ENCODE measurements at regions not wholly inside any gene's neighbourhood (a gene's known extent, or its start where the extent isn't known, plus 50 kb on each side); places are given as distances from the start of the nearest gene placed in this dataset.

DNA sequence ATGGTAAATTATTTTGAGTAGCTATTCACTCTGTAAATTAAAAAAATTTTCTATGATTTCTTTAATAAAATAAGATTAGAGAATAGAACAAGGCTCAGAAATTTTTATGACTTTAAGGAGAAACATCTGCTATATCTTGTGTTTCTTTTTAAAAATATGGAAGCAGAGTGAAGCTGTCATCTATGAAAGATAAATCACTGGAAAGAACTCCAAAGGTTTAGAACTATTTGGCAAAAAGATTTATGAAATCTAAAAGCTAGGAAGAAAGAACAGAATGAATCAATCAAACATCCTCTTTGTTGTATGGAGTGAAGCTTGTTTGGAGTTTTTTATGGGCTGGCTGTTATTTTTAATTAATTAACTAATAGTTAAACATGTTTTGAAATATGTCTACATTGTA lies 89.8 kb upstream of the ACTBL2 start:
- Histone ChIP-seq H3K4me3 (no peak overlapping the region), H3K27ac (no peak overlapping the region), H3K9me3 (no peaks in the 10 kb centered on the region), H3K4me1 (peaks cover 0 to 3% (median 0%) of the 10 kb centered on the region in 12 donors), H3K27me3 (no peaks in the 10 kb centered on the region), H3K36me3 (no peaks in the 10 kb centered on the region)
- TF ChIP-seq POLR2A (IDR thresholded peaks at IDR 0.05), result no peak
- TF ChIP-seq, protein P1, sequence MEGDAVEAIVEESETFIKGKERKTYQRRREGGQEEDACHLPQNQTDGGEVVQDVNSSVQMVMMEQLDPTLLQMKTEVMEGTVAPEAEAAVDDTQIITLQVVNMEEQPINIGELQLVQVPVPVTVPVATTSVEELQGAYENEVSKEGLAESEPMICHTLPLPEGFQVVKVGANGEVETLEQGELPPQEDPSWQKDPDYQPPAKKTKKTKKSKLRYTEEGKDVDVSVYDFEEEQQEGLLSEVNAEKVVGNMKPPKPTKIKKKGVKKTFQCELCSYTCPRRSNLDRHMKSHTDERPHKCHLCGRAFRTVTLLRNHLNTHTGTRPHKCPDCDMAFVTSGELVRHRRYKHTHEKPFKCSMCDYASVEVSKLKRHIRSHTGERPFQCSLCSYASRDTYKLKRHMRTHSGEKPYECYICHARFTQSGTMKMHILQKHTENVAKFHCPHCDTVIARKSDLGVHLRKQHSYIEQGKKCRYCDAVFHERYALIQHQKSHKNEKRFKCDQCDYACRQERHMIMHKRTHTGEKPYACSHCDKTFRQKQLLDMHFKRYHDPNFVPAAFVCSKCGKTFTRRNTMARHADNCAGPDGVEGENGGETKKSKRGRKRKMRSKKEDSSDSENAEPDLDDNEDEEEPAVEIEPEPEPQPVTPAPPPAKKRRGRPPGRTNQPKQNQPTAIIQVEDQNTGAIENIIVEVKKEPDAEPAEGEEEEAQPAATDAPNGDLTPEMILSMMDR (IDR thresholded peaks at IDR 0.05), result no peak
- no peak for DNase-seq
- no peak for ATAC-seq
- intact Hi-C loops (cut with DNase I), result no loop called here

DNA sequence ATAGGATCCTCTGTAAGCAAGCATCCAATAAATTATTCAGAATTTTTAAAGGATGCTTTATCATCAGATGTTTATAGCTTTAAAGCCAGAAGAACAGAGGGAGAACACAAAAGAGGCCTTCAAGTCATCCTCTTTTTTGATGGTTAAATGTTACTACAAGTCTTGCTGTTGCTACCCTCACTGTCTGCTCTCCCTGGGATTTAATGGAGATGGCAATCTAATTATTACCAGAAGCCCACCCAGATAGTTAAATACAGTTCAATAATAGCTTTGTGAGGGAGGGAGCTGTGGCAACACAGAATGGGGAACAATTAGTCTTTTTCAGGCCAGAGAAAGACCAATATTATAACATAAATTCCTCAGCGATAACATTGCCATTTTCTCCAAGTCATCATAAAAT lies 87.0 kb upstream of the ACTBL2 start:
- Histone ChIP-seq H3K27me3 (no peaks in the 10 kb centered on the region), H3K36me3 (no peaks in the 10 kb centered on the region), H3K9me3 (no peaks in the 10 kb centered on the region), H3K27ac (no peak overlapping the region), H3K4me1 (peaks cover 0 to 3% (median 0%) of the 10 kb centered on the region in 12 donors), H3K4me3 (no peak overlapping the region)
- TF ChIP-seq, protein P1 (IDR thresholded peaks at IDR 0.05), result no peak
- no peak for TF ChIP-seq POLR2A (IDR thresholded peaks at IDR 0.05)
- ATAC-seq (no peak), DNase-seq (no peak)
- WGBS, 4 donors, result 38 to 91% (median 67%) methylated on average over 1 of the region's 1 CpG
- intact Hi-C loops (cut with DNase I), result no loop called here

DNA sequence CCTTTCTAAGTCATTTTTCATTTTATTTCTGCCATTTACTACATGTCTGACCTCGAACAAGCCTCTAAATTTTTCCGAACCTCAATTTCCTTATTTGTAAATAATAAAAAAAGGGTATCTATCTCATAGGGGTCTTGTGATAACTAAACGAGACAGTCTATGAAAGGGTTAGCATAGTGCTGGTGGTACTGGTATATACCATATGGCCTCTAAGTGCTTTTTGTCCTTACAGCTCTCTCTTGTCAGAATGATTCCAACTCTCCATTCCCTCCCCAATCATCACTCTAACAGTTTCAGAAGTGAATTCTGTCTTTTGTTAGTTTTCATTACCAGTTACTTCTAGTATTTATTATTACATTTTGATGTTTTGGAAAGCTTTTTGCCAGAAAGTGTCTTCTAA lies 85.5 kb upstream of the ACTBL2 start:
- intact Hi-C loops (cut with DNase I), result no loop called here
- Histone ChIP-seq H3K9me3 (no peaks in the 10 kb centered on the region), H3K27ac (no peak overlapping the region), H3K4me3 (no peak overlapping the region), H3K36me3 (no peaks in the 10 kb centered on the region), H3K4me1 (peaks cover 0 to 3% (median 0%) of the 10 kb centered on the region in 12 donors), H3K27me3 (no peaks in the 10 kb centered on the region)
- DNase-seq (no peak), ATAC-seq (no peak)
- WGBS, 4 donors, result 81 to 90% (median 84%) methylated on average over 3 of the region's 3 CpGs
- TF ChIP-seq, protein P1 (IDR thresholded peaks at IDR 0.05), result no peak
- TF ChIP-seq POLR2A (IDR thresholded peaks at IDR 0.05), result no peak

DNA sequence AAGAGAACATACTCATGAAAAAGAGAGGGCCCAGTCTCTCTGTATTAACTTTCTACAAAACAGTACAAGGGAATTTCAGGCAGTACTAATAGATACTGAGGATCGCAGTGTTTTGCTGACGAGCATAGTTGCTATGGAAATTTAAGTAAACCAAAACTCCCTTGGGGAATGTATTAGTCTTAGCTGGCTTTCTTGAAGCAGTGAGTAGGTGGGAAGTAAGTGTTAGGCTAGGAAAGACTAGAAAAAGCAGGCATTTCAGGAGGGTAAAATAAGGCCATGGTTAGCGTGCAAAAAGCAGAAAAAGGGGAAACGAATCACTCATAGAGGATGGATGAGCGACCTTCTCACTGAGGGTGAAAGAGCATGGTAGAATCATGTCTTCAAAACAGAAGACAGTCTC lies 84.3 kb upstream of the ACTBL2 start:
- intact Hi-C loops (cut with DNase I), result no loop called here
- peak overlapping the region in 1 of 12 donors; percentile 0 for H3K27ac ChIP-seq
- TF ChIP-seq, protein P1 (IDR thresholded peaks at IDR 0.05), result no peak
- no peak for TF ChIP-seq POLR2A (IDR thresholded peaks at IDR 0.05)
- DNase-seq (no peak), ATAC-seq (peak in 2 of 4 donors; percentile 69)
- H3K9me3 ChIP-seq, result no peaks in the 10 kb centered on the region
- peaks cover 0 to 3% (median 0%) of the 10 kb centered on the region in 12 donors for H3K4me1 ChIP-seq
- H3K4me3 ChIP-seq, result no peak overlapping the region
- no peaks in the 10 kb centered on the region for H3K27me3 ChIP-seq
- 66 to 76% (median 71%) methylated on average over 5 of the region's 5 CpGs for WGBS, 4 donors
- H3K36me3 ChIP-seq, result no peaks in the 10 kb centered on the region
